GM19468 (cell line): ENCODE measurements at regions not wholly inside any gene's neighbourhood (a gene's known extent, or its start where the extent isn't known, plus 50 kb on each side); places are given as distances from the start of the nearest gene placed in this dataset.

Source experiments
- ATAC-seq: cut with Tn5 transposase; IDR thresholded peaks from one replicate; pipeline ENCODE4 v1.9.1; 2021; ENCODE audit warnings: mild to moderate bottlenecking, moderate library complexity, moderate number of reproducible peaks; ENCODE audit not compliant: unreplicated experiment; ENCODE audit errors: extremely low read depth

- ATAC-seq = no peak
Measured at GRCh38 chr1:101745551-101746270, 251.0 kb downstream of the OLFM3 start.

GRCh38 chr1:101748077-101748476, 248.6 kb downstream of the OLFM3 start:
- ATAC-seq = no peak
